GM18867 (cell line): ENCODE measurements at regions not wholly inside any gene's neighbourhood (a gene's known extent, or its start where the extent isn't known, plus 50 kb on each side); places are given as distances from the start of the nearest gene placed in this dataset.

Experiments
- ATAC-seq: cut with Tn5 transposase; IDR thresholded peaks from one replicate; pipeline ENCODE4 v1.9.1; 2021; ENCODE audit warnings: mild to moderate bottlenecking, moderate library complexity; ENCODE audit not compliant: unreplicated experiment

- ATAC-seq: no peak
Measured at GRCh38 chr2:74759986-74760385, 73.9 kb upstream of the HK2 start.

GRCh38 chr2:74760875-74761630, 72.9 kb upstream of the HK2 start:
- no peak for ATAC-seq

GRCh38 chr2:74762789-74763188, 71.1 kb upstream of the HK2 start:
- no peak for ATAC-seq

- ATAC-seq: no peak
Measured at GRCh38 chr2:74763962-74764428, 69.9 kb upstream of the HK2 start.

GRCh38 chr2:74764429-74765272, 69.3 kb upstream of the HK2 start:
- ATAC-seq: no peak

- ATAC-seq: no peak
Measured at GRCh38 chr2:74766780-74767179, 67.1 kb upstream of the HK2 start.

GRCh38 chr2:74767618-74768017, 66.3 kb upstream of the HK2 start:
- no peak for ATAC-seq

- ATAC-seq: no peak
Measured at GRCh38 chr2:74768401-74768914, 65.5 kb upstream of the HK2 start.

- ATAC-seq: no peak
Measured at GRCh38 chr2:74772046-74772445, 61.9 kb upstream of the HK2 start.

- no peak for ATAC-seq
Measured at GRCh38 chr2:74777161-74777900, 56.6 kb upstream of the HK2 start.

GRCh38 chr2:74778381-74779264, 55.3 kb upstream of the HK2 start:
- ATAC-seq: no peak

- no peak for ATAC-seq
Measured at GRCh38 chr2:74779265-74779558, 54.7 kb upstream of the HK2 start.

GRCh38 chr2:74779587-74780135, 54.3 kb upstream of the HK2 start:
- no peak for ATAC-seq
